Calu3 (cell line): ENCODE measurements at regions not wholly inside any gene's neighbourhood (a gene's known extent, or its start where the extent isn't known, plus 50 kb on each side); places are given as distances from the start of the nearest gene placed in this dataset.

ENCODE experiments used
- BruUV-seq: library from RNA; stranded (reverse); fragments of 400-500 nt; replicated peaks from 2 replicates; lab custom pipeline; 2021; lab: Mats Ljungman, UMichigan
- CTCF ChIA-PET: fragments of 300-600 bp; sonication (Branson Sonifier 250); formaldehyde crosslinking; loops from one replicate; lab custom pipeline; 2022; ENCODE audit warnings: antibody characterized with exemption; lab: Charles Lee
- DNase-seq: peaks from one replicate; pipeline ENCODE4 v3.0.0; 2022
- H3K27ac Mint-ChIP-seq: one replicate; pipeline ENCODE4 v1.8.0; 2022; ENCODE audit warnings: mixed read lengths; ENCODE audit not compliant: unreplicated experiment
- H3K27me3 Mint-ChIP-seq: one replicate; pipeline ENCODE4 v1.8.0; 2022; ENCODE audit warnings: mixed read lengths; ENCODE audit not compliant: unreplicated experiment
- H3K36me3 Mint-ChIP-seq: one replicate; pipeline ENCODE4 v1.8.0; 2022; ENCODE audit warnings: mild to moderate bottlenecking, moderate library complexity, mixed read lengths; ENCODE audit not compliant: insufficient read depth, unreplicated experiment
- H3K4me1 Mint-ChIP-seq: one replicate; pipeline ENCODE4 v1.8.0; 2022; ENCODE audit warnings: mild to moderate bottlenecking, low read depth, mixed read lengths; ENCODE audit not compliant: unreplicated experiment
- H3K4me3 Mint-ChIP-seq: one replicate; pipeline ENCODE4 v1.8.0; 2022; ENCODE audit warnings: mild to moderate bottlenecking, low read depth, moderate library complexity, mixed read lengths; ENCODE audit not compliant: unreplicated experiment
- H3K9me3 Mint-ChIP-seq: one replicate; pipeline ENCODE4 v1.8.0; 2022; ENCODE audit warnings: low read depth, mixed read lengths; ENCODE audit not compliant: unreplicated experiment
- intact Hi-C: fragments of 100-400 bp; cut with micrococcal nuclease; formaldehyde crosslinking; loops from one replicate; pipeline ENCODE4 v1.10.0; 2022; ENCODE audit not compliant: unreplicated experiment
- TF ChIP-seq, protein P1 (sequence below): fragments of 200-600 bp; IDR thresholded peaks from one replicate; pipeline ENCODE4 v1.8.0; 2022; ENCODE audit warnings: antibody characterized with exemption; ENCODE audit not compliant: unreplicated experiment

DNA sequence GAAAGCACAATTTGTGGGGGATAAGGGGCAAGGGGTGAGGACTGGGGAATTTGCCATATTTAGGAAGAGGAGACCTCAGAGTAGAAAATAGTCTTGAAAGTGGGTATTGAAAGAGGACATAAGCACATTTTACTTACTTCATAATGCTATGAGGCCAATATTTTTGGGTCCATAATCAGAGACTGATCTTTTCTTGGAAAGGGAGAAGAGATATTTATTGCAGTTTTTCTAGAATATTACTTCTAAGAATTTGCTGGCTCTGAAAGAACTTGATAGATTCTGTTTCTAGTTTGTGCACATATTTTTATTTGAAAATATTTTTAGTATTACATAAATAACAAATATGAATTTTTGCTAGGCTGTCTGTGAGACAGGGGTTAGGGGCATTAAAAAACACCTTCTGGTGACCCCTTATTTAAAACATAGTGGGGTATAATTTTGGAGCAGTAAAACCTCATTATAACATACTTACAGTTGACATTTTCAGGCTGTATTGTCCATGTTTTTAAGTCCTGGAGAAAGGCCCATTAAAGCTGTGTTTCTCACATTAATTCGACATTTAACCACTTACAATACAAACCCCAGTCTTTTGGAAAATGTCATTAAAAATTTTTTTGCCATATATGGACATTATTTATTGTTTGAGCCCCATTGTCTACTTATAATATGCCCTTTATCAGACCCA is 118.9 kb upstream of the NFIB start:
- no peaks in the 10 kb centered on the region for H3K27me3 Mint-ChIP-seq
- CTCF ChIA-PET, result no interaction called here
- TF ChIP-seq, protein P1, sequence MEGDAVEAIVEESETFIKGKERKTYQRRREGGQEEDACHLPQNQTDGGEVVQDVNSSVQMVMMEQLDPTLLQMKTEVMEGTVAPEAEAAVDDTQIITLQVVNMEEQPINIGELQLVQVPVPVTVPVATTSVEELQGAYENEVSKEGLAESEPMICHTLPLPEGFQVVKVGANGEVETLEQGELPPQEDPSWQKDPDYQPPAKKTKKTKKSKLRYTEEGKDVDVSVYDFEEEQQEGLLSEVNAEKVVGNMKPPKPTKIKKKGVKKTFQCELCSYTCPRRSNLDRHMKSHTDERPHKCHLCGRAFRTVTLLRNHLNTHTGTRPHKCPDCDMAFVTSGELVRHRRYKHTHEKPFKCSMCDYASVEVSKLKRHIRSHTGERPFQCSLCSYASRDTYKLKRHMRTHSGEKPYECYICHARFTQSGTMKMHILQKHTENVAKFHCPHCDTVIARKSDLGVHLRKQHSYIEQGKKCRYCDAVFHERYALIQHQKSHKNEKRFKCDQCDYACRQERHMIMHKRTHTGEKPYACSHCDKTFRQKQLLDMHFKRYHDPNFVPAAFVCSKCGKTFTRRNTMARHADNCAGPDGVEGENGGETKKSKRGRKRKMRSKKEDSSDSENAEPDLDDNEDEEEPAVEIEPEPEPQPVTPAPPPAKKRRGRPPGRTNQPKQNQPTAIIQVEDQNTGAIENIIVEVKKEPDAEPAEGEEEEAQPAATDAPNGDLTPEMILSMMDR, result no peak
- BruUV-seq, result no TSS peak
- no peak overlapping the region for H3K4me3 Mint-ChIP-seq
- H3K27ac Mint-ChIP-seq, result no peak overlapping the region
- no peaks in the 10 kb centered on the region for H3K36me3 Mint-ChIP-seq
- DNase-seq, result no peak
- H3K4me1 Mint-ChIP-seq, result peaks cover 47% of the 10 kb centered on the region
- intact Hi-C loops, result loop anchor here (5.0 kb wide), 1 partner anchor 1006 kb away; no protein-coding TSS in a partner anchor
- H3K9me3 Mint-ChIP-seq, result no peaks in the 10 kb centered on the region

GRCh38 chr9:14428781-14429230 is 114.9 kb upstream of the NFIB start:
- H3K36me3 Mint-ChIP-seq, result no peaks in the 10 kb centered on the region
- H3K27ac Mint-ChIP-seq, result no peak overlapping the region
- BruUV-seq, result no TSS peak
- H3K4me3 Mint-ChIP-seq, result no peak overlapping the region
- H3K27me3 Mint-ChIP-seq, result no peaks in the 10 kb centered on the region
- peaks cover 19% of the 10 kb centered on the region for H3K4me1 Mint-ChIP-seq
- CTCF ChIA-PET, result no interaction called here
- DNase-seq, result peak; percentile 63
- no peaks in the 10 kb centered on the region for H3K9me3 Mint-ChIP-seq
- TF ChIP-seq, protein P1, result peak; percentile 62
- intact Hi-C loops, result no loop called here

GRCh38 chr9:14427419-14427818 is 113.5 kb upstream of the NFIB start:
- Mint-ChIP-seq H3K36me3 (no peaks in the 10 kb centered on the region), H3K9me3 (no peaks in the 10 kb centered on the region), H3K27ac (no peak overlapping the region), H3K4me1 (peaks cover 18% of the 10 kb centered on the region), H3K27me3 (no peaks in the 10 kb centered on the region), H3K4me3 (no peak overlapping the region)
- TF ChIP-seq, protein P1, result no peak
- no TSS peak for BruUV-seq
- CTCF ChIA-PET, result no interaction called here
- no peak for DNase-seq
- intact Hi-C loops, result no loop called here

DNA sequence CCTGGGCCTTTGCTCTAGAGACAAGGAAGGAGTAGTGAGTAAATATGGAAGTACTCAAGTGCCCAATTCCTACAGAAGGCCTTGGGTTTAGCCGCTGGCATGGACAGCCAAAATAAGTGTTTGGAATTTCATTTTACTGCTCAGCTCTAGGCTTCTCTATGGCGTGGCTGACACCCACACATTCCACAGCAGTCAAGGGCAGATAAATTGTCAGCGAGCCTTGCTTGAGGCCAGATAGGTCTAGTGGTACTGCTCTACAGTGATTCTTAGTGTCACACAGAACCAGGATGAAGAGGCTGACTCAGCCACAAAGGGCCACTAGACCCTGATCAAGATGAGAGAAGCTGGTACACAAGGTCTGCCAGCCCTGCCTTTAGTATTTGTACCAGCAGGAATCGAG is 111.0 kb upstream of the NFIB start:
- no peak overlapping the region for H3K4me3 Mint-ChIP-seq
- no peaks in the 10 kb centered on the region for H3K36me3 Mint-ChIP-seq

More for the DNA sequence above, 111.0 kb upstream of the NFIB start:
- Mint-ChIP-seq H3K4me1 (peaks cover 18% of the 10 kb centered on the region), H3K27me3 (no peaks in the 10 kb centered on the region), H3K27ac (no peak overlapping the region), H3K9me3 (no peaks in the 10 kb centered on the region)
- CTCF ChIA-PET, result no interaction called here
- TF ChIP-seq, protein P1, result no peak
- DNase-seq, result no peak
- BruUV-seq, result no TSS peak
- intact Hi-C loops, result no loop called here
